Choroid plexus epithelial cell (primary cell): ENCODE measurements at regions not wholly inside any gene's neighbourhood (a gene's known extent, or its start where the extent isn't known, plus 50 kb on each side); places are given as distances from the start of the nearest gene placed in this dataset.
"Not testable (repeated sequence)": the region's sequence is repeated elsewhere in the genome, so short reads cannot be mapped to it uniquely, and the experiment has no call there.

ENCODE experiments used
- DNase-seq: peaks from one replicate; pipeline ENCODE4 v3.0.0-alpha.2; 2010; ENCODE audit warnings: low read depth
- H3K4me3 ChIP-seq: 2 replicates; pipeline ENCODE4 v1.5.1; 2011; ENCODE audit warnings: low read depth, mild to moderate bottlenecking, control low read depth, low read length, moderate library complexity
- CTCF ChIP-seq: conservative IDR thresholded peaks from 2 replicates; pipeline ENCODE4 v1.5.1; 2011; ENCODE audit warnings: low read depth, mild to moderate bottlenecking, control low read depth, inconsistent platforms, low read length, moderate library complexity

GRCh38 chr13:90835826-90836225 is 511.7 kb upstream of the MIR17HG start:
- DNase-seq = no peak
- H3K4me3 ChIP-seq = no peak overlapping the region
- TF ChIP-seq CTCF = no peak

GRCh38 chr13:90838317-90838960 is 509.0 kb upstream of the MIR17HG start:
- no peak overlapping the region for H3K4me3 ChIP-seq
- TF ChIP-seq CTCF = no peak
- DNase-seq = no peak

GRCh38 chr13:90839061-90839460 is 508.4 kb upstream of the MIR17HG start:
- DNase-seq = no peak
- no peak overlapping the region for H3K4me3 ChIP-seq
- TF ChIP-seq CTCF = no peak

- TF ChIP-seq CTCF = no peak
- no peak overlapping the region for H3K4me3 ChIP-seq
- no peak for DNase-seq
These were observed 500.6 kb upstream of the MIR17HG start for GRCh38 chr13:90846936-90847335.

GRCh38 chr13:90853666-90854065 is 493.8 kb upstream of the MIR17HG start:
- H3K4me3 ChIP-seq, DNase-seq: not testable (repeated sequence)

GRCh38 chr13:90857921-90858320 is 489.6 kb upstream of the MIR17HG start:
- DNase-seq = no peak
- TF ChIP-seq CTCF = no peak
- H3K4me3 ChIP-seq = no peak overlapping the region

GRCh38 chr13:90866006-90866405 is 481.5 kb upstream of the MIR17HG start:
- DNase-seq = no peak
- no peak for TF ChIP-seq CTCF
- no peak overlapping the region for H3K4me3 ChIP-seq
